ENCODE measurements at regions not wholly inside any gene's neighbourhood (a gene's known extent, or its start where the extent isn't known, plus 50 kb on each side); places are given as distances from the start of the nearest gene placed in this dataset.

DNA sequence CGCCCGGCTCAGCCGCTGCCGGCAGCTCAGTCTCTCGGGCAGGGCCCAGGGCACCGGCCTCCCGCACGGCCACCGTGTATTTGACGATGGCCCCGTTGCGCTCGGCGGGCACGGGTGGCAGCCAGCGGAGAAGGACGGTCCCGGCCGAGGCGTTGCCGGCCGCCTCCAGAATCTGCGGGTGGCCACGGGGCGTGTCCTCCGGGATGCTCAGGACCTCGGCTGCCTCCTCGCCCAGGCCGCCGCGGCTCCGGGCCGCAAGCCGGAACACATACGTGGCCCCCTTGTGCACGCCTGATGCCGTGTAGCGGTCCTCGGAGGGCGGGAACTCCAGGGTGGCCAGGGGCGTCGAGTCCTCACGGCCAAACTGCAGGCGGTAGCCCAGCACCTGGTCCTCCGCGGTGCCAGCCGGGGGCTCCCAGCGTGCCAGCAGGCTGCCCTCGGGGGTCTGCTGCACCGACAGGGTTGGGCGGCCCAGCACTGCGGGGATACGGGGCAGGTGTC lies 117.7 kb downstream of the PTPRS start:
- H3K4me1 ChIP-seq (ENCODE audit: low read depth, poor library complexity, severe bottlenecking): no peaks in the 10 kb centered on the region
- no peak overlapping the region for H3K9ac ChIP-seq
- no peaks in the 10 kb centered on the region for H4K20me1 ChIP-seq (ENCODE audit: insufficient read depth)
- no peak overlapping the region for H3K4me2 ChIP-seq
- no peak overlapping the region for H3K27ac ChIP-seq
- H3K79me2 ChIP-seq (ENCODE audit: insufficient read depth, low read depth): no peaks in the 10 kb centered on the region
- H3K27me3 ChIP-seq (ENCODE audit: insufficient read depth, low read depth): peaks cover 20% of the 10 kb centered on the region
- H3K36me3 ChIP-seq (ENCODE audit: insufficient read depth): no peaks in the 10 kb centered on the region
- H2AFZ ChIP-seq (ENCODE audit: low read depth): no peak overlapping the region
- TF ChIP-seq, protein P1, sequence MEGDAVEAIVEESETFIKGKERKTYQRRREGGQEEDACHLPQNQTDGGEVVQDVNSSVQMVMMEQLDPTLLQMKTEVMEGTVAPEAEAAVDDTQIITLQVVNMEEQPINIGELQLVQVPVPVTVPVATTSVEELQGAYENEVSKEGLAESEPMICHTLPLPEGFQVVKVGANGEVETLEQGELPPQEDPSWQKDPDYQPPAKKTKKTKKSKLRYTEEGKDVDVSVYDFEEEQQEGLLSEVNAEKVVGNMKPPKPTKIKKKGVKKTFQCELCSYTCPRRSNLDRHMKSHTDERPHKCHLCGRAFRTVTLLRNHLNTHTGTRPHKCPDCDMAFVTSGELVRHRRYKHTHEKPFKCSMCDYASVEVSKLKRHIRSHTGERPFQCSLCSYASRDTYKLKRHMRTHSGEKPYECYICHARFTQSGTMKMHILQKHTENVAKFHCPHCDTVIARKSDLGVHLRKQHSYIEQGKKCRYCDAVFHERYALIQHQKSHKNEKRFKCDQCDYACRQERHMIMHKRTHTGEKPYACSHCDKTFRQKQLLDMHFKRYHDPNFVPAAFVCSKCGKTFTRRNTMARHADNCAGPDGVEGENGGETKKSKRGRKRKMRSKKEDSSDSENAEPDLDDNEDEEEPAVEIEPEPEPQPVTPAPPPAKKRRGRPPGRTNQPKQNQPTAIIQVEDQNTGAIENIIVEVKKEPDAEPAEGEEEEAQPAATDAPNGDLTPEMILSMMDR (conservative IDR thresholded peaks at IDR 0.05; ENCODE audit: low read depth, low read length): no peak
- H3K4me3 ChIP-seq (IDR thresholded peaks at IDR 0.05; ENCODE audit: insufficient read depth, low read depth, low read length): no peak overlapping the region

DNA sequence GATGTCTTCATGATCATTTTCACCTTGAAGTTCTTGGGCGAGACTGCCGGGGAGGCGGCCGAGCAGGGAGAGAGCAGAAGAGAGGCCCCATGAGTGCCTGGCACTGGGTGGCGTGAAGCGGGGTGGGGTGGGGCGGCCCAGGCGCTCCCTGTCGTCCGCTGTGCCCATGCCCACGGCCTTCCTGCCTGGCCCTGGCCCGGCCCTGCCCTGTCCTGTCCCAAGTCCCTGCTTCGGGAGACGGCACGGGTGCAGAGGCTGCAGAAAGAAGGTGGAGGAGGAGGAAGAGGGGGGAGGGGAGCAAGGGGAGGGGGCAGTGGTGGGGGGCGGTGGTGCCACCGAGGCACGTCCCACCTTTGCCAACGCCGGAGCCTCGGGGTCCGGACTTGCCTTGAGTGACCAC lies 118.4 kb downstream of the PTPRS start:
- H3K4me3 ChIP-seq (IDR thresholded peaks at IDR 0.05; ENCODE audit: insufficient read depth, low read depth, low read length): no peak overlapping the region
- H3K4me1 ChIP-seq (ENCODE audit: low read depth, poor library complexity, severe bottlenecking): no peaks in the 10 kb centered on the region
- no peaks in the 10 kb centered on the region for H4K20me1 ChIP-seq (ENCODE audit: insufficient read depth)
- H3K9ac ChIP-seq: no peak overlapping the region
- H2AFZ ChIP-seq (ENCODE audit: low read depth): no peak overlapping the region
- TF ChIP-seq, protein P1 (conservative IDR thresholded peaks at IDR 0.05; ENCODE audit: low read depth, low read length): no peak
- no peak overlapping the region for H3K4me2 ChIP-seq
- H3K27me3 ChIP-seq (ENCODE audit: insufficient read depth, low read depth): peaks cover 27% of the 10 kb centered on the region
- H3K79me2 ChIP-seq (ENCODE audit: insufficient read depth, low read depth): no peaks in the 10 kb centered on the region
- H3K36me3 ChIP-seq (ENCODE audit: insufficient read depth): no peaks in the 10 kb centered on the region
- no peak overlapping the region for H3K27ac ChIP-seq

DNA sequence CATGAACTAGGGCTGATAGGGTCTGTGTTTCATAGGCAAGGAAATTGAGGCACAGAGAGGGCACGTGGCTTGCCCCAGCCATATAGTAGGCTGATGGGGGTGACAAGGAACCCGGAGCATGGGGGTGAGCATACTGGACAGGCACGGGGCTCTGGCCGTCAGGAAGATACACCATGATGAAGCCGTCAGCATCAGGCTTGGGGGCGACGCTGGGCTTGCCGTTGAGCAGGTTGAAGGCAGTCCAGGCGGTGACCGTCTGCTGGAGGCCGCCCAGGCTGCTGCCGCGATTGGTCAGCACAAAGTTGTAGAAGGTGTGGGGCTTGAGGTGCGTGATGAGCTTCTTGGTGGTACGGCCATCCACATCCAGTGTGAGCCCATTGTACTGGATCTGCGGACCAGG lies 119.7 kb downstream of the PTPRS start:
- no peaks in the 10 kb centered on the region for H3K4me1 ChIP-seq (ENCODE audit: low read depth, poor library complexity, severe bottlenecking)
- TF ChIP-seq, protein P1 (conservative IDR thresholded peaks at IDR 0.05; ENCODE audit: low read depth, low read length): no peak
- H3K79me2 ChIP-seq (ENCODE audit: insufficient read depth, low read depth): no peaks in the 10 kb centered on the region
- peaks cover 31% of the 10 kb centered on the region for H3K27me3 ChIP-seq (ENCODE audit: insufficient read depth, low read depth)
- H2AFZ ChIP-seq (ENCODE audit: low read depth): no peak overlapping the region
- H3K27ac ChIP-seq: no peak overlapping the region
- no peaks in the 10 kb centered on the region for H4K20me1 ChIP-seq (ENCODE audit: insufficient read depth)
- H3K9ac ChIP-seq: no peak overlapping the region
- H3K4me3 ChIP-seq (IDR thresholded peaks at IDR 0.05; ENCODE audit: insufficient read depth, low read depth, low read length): no peak overlapping the region
- H3K4me2 ChIP-seq: no peak overlapping the region
- no peaks in the 10 kb centered on the region for H3K36me3 ChIP-seq (ENCODE audit: insufficient read depth)

DNA sequence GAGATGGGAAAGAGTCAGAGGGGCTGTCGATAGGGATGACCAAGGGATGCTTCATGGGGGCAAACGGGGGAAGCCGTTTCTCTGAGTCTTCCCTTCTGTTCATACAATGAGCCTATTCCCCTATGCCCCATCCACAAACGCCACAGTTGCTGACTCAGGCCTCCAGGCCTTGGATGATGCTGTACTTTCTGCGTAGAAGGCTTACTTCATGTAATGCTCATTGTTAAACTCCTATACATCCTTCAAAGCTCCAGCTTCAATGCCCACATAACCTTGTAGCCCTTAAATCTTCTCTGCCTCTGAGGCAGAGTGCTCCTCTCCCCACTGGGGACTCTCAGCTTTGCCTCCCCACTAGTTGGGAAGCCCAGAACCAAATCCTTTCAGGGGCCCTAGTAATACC lies 120.3 kb downstream of the PTPRS start:
- Histone ChIP-seq H2AFZ (ENCODE audit: low read depth) (no peak overlapping the region), H3K27ac (no peak overlapping the region), H3K4me2 (no peak overlapping the region), H3K27me3 (ENCODE audit: insufficient read depth, low read depth) (peaks cover 31% of the 10 kb centered on the region), H3K79me2 (ENCODE audit: insufficient read depth, low read depth) (no peaks in the 10 kb centered on the region), H3K36me3 (ENCODE audit: insufficient read depth) (no peaks in the 10 kb centered on the region), H3K4me3 (IDR thresholded peaks at IDR 0.05; ENCODE audit: insufficient read depth, low read depth, low read length) (no peak overlapping the region), H4K20me1 (ENCODE audit: insufficient read depth) (no peaks in the 10 kb centered on the region), H3K4me1 (ENCODE audit: low read depth, poor library complexity, severe bottlenecking) (no peaks in the 10 kb centered on the region), H3K9ac (no peak overlapping the region)
- TF ChIP-seq, protein P1 (conservative IDR thresholded peaks at IDR 0.05; ENCODE audit: low read depth, low read length): no peak

Measured in KMS-11 (cell line).